Kidney epithelial cell (primary cell): ENCODE measurements at regions not wholly inside any gene's neighbourhood (a gene's known extent, or its start where the extent isn't known, plus 50 kb on each side); places are given as distances from the start of the nearest gene placed in this dataset.
A peak's percentile ranks its signal among the peaks of the same experiment; 100 is the strongest.

ENCODE experiments used
- DNase-seq: peaks from one replicate; pipeline ENCODE4 v3.0.0-alpha.2; 2010; ENCODE audit warnings: low read depth
- H3K27me3 ChIP-seq: 2 replicates; pipeline ENCODE4 v1.6.0; 2011; ENCODE audit warnings: low read length; ENCODE audit not compliant: control insufficient read depth, insufficient read depth
- H3K36me3 ChIP-seq: 2 replicates; pipeline ENCODE4 v1.5.1; 2011; ENCODE audit warnings: low read length; ENCODE audit not compliant: control insufficient read depth, insufficient read depth
- H3K4me3 ChIP-seq: 2 replicates; pipeline ENCODE4 v1.5.1; 2011; ENCODE audit warnings: low read depth, mild to moderate bottlenecking, control low read depth, low read length
- CTCF ChIP-seq: IDR thresholded peaks from 2 replicates; pipeline ENCODE4 v1.5.1; 2011; ENCODE audit warnings: mild to moderate bottlenecking, moderate library complexity, low read length, control low read depth, inconsistent platforms; ENCODE audit not compliant: insufficient read depth, poor library complexity, severe bottlenecking

- no peak for TF ChIP-seq CTCF
- DNase-seq: no peak
- H3K27me3 ChIP-seq: no peaks in the 10 kb centered on the region
- H3K36me3 ChIP-seq: no peaks in the 10 kb centered on the region
- H3K4me3 ChIP-seq: no peak overlapping the region
Measured at GRCh38 chr1:222136869-222137268, 395.0 kb upstream of the DUSP10 start.

GRCh38 chr1:222129041-222129440, 387.2 kb upstream of the DUSP10 start:
- H3K27me3 ChIP-seq: no peaks in the 10 kb centered on the region
- no peak overlapping the region for H3K4me3 ChIP-seq
- H3K36me3 ChIP-seq: no peaks in the 10 kb centered on the region
- DNase-seq: no peak
- TF ChIP-seq CTCF: no peak

- no peak for TF ChIP-seq CTCF
- no peak overlapping the region for H3K4me3 ChIP-seq
- H3K36me3 ChIP-seq: no peaks in the 10 kb centered on the region
- DNase-seq: no peak
- H3K27me3 ChIP-seq: no peaks in the 10 kb centered on the region
Measured at GRCh38 chr1:222127526-222128152, 385.8 kb upstream of the DUSP10 start.

GRCh38 chr1:222127096-222127495, 385.2 kb upstream of the DUSP10 start:
- Histone ChIP-seq H3K36me3 (no peaks in the 10 kb centered on the region), H3K4me3 (no peak overlapping the region), H3K27me3 (no peaks in the 10 kb centered on the region)
- no peak for TF ChIP-seq CTCF
- DNase-seq: no peak

- DNase-seq: no peak
- Histone ChIP-seq H3K27me3 (no peaks in the 10 kb centered on the region), H3K4me3 (no peak overlapping the region), H3K36me3 (no peaks in the 10 kb centered on the region)
- no peak for TF ChIP-seq CTCF
Measured at GRCh38 chr1:222126052-222126451, 384.2 kb upstream of the DUSP10 start.

- Histone ChIP-seq H3K36me3 (no peaks in the 10 kb centered on the region), H3K27me3 (no peaks in the 10 kb centered on the region), H3K4me3 (no peak overlapping the region)
- DNase-seq: no peak
- TF ChIP-seq CTCF: peak; percentile 3
Measured at GRCh38 chr1:222124602-222125001, 382.7 kb upstream of the DUSP10 start.
